Body of pancreas (tissue), 4 donors: ENCODE measurements at regions not wholly inside any gene's neighbourhood (a gene's known extent, or its start where the extent isn't known, plus 50 kb on each side); places are given as distances from the start of the nearest gene placed in this dataset.

Experiments
- CTCF ChIP-seq, 7 experiments: fragments of 450-650 bp in 4 of 7; fragments of 200-600 bp in 3 of 7; sonication (generic) in 3 of 7; IDR thresholded peaks; one replicate each; pipeline ENCODE4 v1.5.1; 2016 to 2019; ENCODE audit warnings: antibody characterized with exemption in 7 of 7
- POLR2A ChIP-seq, 3 donors: fragments of 450-650 bp; IDR thresholded peaks; one replicate each; pipeline ENCODE4 v1.6.1; 2016; ENCODE audit warnings: antibody characterized with exemption in 3 of 3, mild to moderate bottlenecking in 2 of 3

GRCh38 chrX:55867708-55868107 lies 150.2 kb downstream of the RRAGB start:
- TF ChIP-seq CTCF (IDR thresholded peaks at IDR 0.05), result no peak
- no peak for TF ChIP-seq POLR2A (IDR thresholded peaks at IDR 0.05)
